HCT116 (cell line): ENCODE measurements at regions not wholly inside any gene's neighbourhood (a gene's known extent, or its start where the extent isn't known, plus 50 kb on each side); places are given as distances from the start of the nearest gene placed in this dataset.

ENCODE experiments used
- ATAC-seq: fragments of 200-7000 bp; cut with Tn5 transposase; 2 replicates; pipeline ENCODE4 v1.9.1; 2020; ENCODE audit warnings: mild to moderate bottlenecking, moderate library complexity
- BruUV-seq: library from RNA; stranded (reverse); fragments of 400-500 nt; replicated peaks from 2 replicates; lab custom pipeline; 2021; lab: Mats Ljungman, UMichigan
- CTCF ChIA-PET: fragments of 300-600 bp; sonication (Branson Sonifier 250); formaldehyde crosslinking; loops from one replicate; lab custom pipeline; 2021; ENCODE audit warnings: antibody characterized with exemption; lab: Charles Lee
- POLR2A ChIA-PET: fragments of 300-600, 350-600 bp; sonication (Branson Sonifier 250); formaldehyde crosslinking; loops from one replicate; lab custom pipeline; 2021; ENCODE audit warnings: antibody characterized with exemption; lab: Charles Lee
- RAD21 ChIA-PET, 2 experiments: fragments of 300-600 bp; sonication (Branson Sonifier 250); formaldehyde crosslinking; loops; one replicate each; lab custom pipeline; 2023; ENCODE audit warnings: low total read pairs in 2 of 2; ENCODE audit not compliant: uncharacterized antibody in 2 of 2, unreplicated experiment in 2 of 2, low non-redundant PET in 1 of 2; lab: Charles Lee
- DNase-seq: peaks from one replicate; pipeline ENCODE4 v3.0.0-alpha.2; 2010; ENCODE audit warnings: low read depth, low spot score
- H2AFZ ChIP-seq: fragments of 200-600 bp; shearing (Covaris generic), sonication (generic); 2 replicates; pipeline ENCODE4 v1.6.1; 2017; ENCODE audit warnings: low read depth, mixed run types, mixed read lengths, antibody characterized with exemption, low read length; ENCODE audit not compliant: poor library complexity, severe bottlenecking
- H3K27ac ChIP-seq: 2 replicates; pipeline ENCODE4 v1.5.1; 2012; ENCODE audit warnings: low read depth, low read length
- H3K27me3 ChIP-seq: fragments of 200-600 bp; sonication (generic); 2 replicates; pipeline ENCODE4 v1.6.1; 2016; ENCODE audit warnings: mixed run types, low read length, mixed read lengths; ENCODE audit not compliant: insufficient read depth
- H3K36me3 ChIP-seq, 2 experiments: fragments of 200-500 bp in 1 of 2; fragments of 200-600 bp in 1 of 2; sonication (Bioruptor generic) in 1 of 2; sonication (generic) in 1 of 2; 2 replicates each; pipeline versions ENCODE4 v1.5.1 to v1.6.1; 2014 to 2016; ENCODE audit warnings: low read length in 2 of 2, inconsistent platforms in 1 of 2, mixed read lengths in 1 of 2, mixed run types in 1 of 2; ENCODE audit not compliant: insufficient read depth in 2 of 2, control insufficient read depth in 1 of 2
- H3K4me1 ChIP-seq, 2 experiments: fragments of 200-600 bp in 1 of 2; sonication (generic) in 1 of 2; 2 replicates each; pipeline versions ENCODE4 v1.5.1 to v1.6.1; 2012 to 2017; ENCODE audit warnings: low read length in 2 of 2, inconsistent platforms in 1 of 2, mild to moderate bottlenecking in 1 of 2, mixed read lengths in 1 of 2, mixed run types in 1 of 2, moderate library complexity in 1 of 2; ENCODE audit not compliant: insufficient read depth in 2 of 2, control insufficient read depth in 1 of 2
- H3K4me2 ChIP-seq: fragments of 200-600 bp; sonication (generic); 2 replicates; pipeline ENCODE4 v1.6.1; 2017; ENCODE audit warnings: mixed run types, low read length, mixed read lengths
- H3K4me3 ChIP-seq, 2 experiments: fragments of 200-600 bp in 1 of 2; sonication (generic) in 1 of 2; replicated peaks in 1 of 2; 2 replicates each; pipeline ENCODE4 v1.5.1; 2011 to 2016; ENCODE audit warnings: low read length in 2 of 2, control low read depth in 1 of 2, low read depth in 1 of 2, mild to moderate bottlenecking in 1 of 2, mixed read lengths in 1 of 2, mixed run types in 1 of 2
- H3K79me2 ChIP-seq: fragments of 200-600 bp; sonication (generic); 2 replicates; pipeline ENCODE4 v1.6.1; 2017; ENCODE audit warnings: mild to moderate bottlenecking, mixed run types, low read length, moderate library complexity, mixed read lengths; ENCODE audit not compliant: insufficient read depth
- H3K9ac ChIP-seq: fragments of 200-600 bp; sonication (generic); 2 replicates; pipeline ENCODE4 v1.6.1; 2016; ENCODE audit warnings: low read length, mixed read lengths
- H3K9me2 ChIP-seq: fragments of 200-600 bp; sonication (generic), shearing (Covaris generic); 2 replicates; pipeline ENCODE4 v1.6.1; 2017; ENCODE audit warnings: mixed run types, mild to moderate bottlenecking, moderate library complexity; ENCODE audit not compliant: insufficient read depth
- H3K9me3 ChIP-seq, 2 experiments: fragments of 200-500 bp in 1 of 2; fragments of 200-600 bp in 1 of 2; sonication (Bioruptor generic) in 1 of 2; sonication (generic) in 1 of 2; 2 replicates each; pipeline ENCODE4 v1.6.1; 2014 to 2017; ENCODE audit warnings: low read length in 2 of 2, mixed read lengths in 2 of 2, inconsistent platforms in 1 of 2, low read depth in 1 of 2, mild to moderate bottlenecking in 1 of 2, mixed run types in 1 of 2, moderate library complexity in 1 of 2; ENCODE audit not compliant: control insufficient read depth in 1 of 2, insufficient read depth in 1 of 2
- H4K20me1 ChIP-seq: fragments of 200-600 bp; sonication (generic), shearing (Covaris generic); 2 replicates; pipeline ENCODE4 v1.6.1; 2017; ENCODE audit warnings: mixed run types, mild to moderate bottlenecking, moderate library complexity; ENCODE audit not compliant: insufficient read depth
- CBX3 ChIP-seq: IDR thresholded peaks from 2 replicates; pipeline ENCODE4 v1.6.1; 2012; ENCODE audit warnings: low read depth
- CEBPB ChIP-seq: IDR thresholded peaks from 2 replicates; pipeline ENCODE4 v1.6.1; 2012; ENCODE audit warnings: low read depth
- EGR1 ChIP-seq: IDR thresholded peaks from 2 replicates; pipeline ENCODE4 v1.6.1; 2012; ENCODE audit warnings: low read depth
- EZH2 ChIP-seq: fragments of 200-600 bp; sonication (generic); IDR thresholded peaks from 2 replicates; pipeline ENCODE4 v1.6.1; 2017; ENCODE audit warnings: antibody characterized with exemption, mixed run types
- FOSL1 ChIP-seq: IDR thresholded peaks from 2 replicates; pipeline ENCODE4 v1.6.1; 2012; ENCODE audit warnings: low read depth
- JUND ChIP-seq: IDR thresholded peaks from 2 replicates; pipeline ENCODE4 v1.6.1; 2012
- MAX ChIP-seq: IDR thresholded peaks from 2 replicates; pipeline ENCODE4 v1.6.1; 2012
- POLR2A ChIP-seq: IDR thresholded peaks from 2 replicates; pipeline ENCODE4 v1.7.0; 2011; ENCODE audit warnings: borderline replicate concordance; ENCODE audit not compliant: insufficient read depth, insufficient read length; ENCODE audit errors: extremely low read depth
- POLR2AphosphoS5 ChIP-seq: IDR thresholded peaks from 2 replicates; pipeline ENCODE4 v1.6.1; 2011; ENCODE audit warnings: mild to moderate bottlenecking, low read depth, low read length, moderate library complexity
- RAD21 ChIP-seq: IDR thresholded peaks from 2 replicates; pipeline ENCODE4 v1.6.1; 2012; ENCODE audit warnings: low read depth, mild to moderate bottlenecking
- REST ChIP-seq: IDR thresholded peaks from 2 replicates; pipeline ENCODE4 v1.6.1; 2012; ENCODE audit warnings: low read depth
- SIN3A ChIP-seq: IDR thresholded peaks from 2 replicates; pipeline ENCODE4 v1.6.1; 2012; ENCODE audit warnings: low read depth
- SP1 ChIP-seq: IDR thresholded peaks from 2 replicates; pipeline ENCODE4 v1.6.1; 2012; ENCODE audit warnings: low read depth
- SRF ChIP-seq: IDR thresholded peaks from 2 replicates; pipeline ENCODE4 v1.6.1; 2012; ENCODE audit warnings: low read depth
- ZBTB33 ChIP-seq: IDR thresholded peaks from 2 replicates; pipeline ENCODE4 v1.6.1; 2011; ENCODE audit warnings: mild to moderate bottlenecking, low read length, moderate library complexity; ENCODE audit not compliant: insufficient replicate concordance; ENCODE audit errors: extremely low read depth
- ZNF274 ChIP-seq: fragments of 200-500 bp; sonication (Bioruptor generic); IDR thresholded peaks from 2 replicates; pipeline ENCODE4 v1.6.1; 2014; ENCODE audit warnings: mild to moderate bottlenecking, low read depth, low read length, inconsistent platforms
- intact Hi-C: fragments of 100-400 bp; cut with micrococcal nuclease; formaldehyde crosslinking; loops from 2 replicates; pipeline ENCODE4 v1.10.0; 2022

- H3K4me3 ChIP-seq = no peak overlapping the region
- H3K4me1 ChIP-seq = no peaks in the 10 kb centered on the region
- H4K20me1 ChIP-seq = no peaks in the 10 kb centered on the region
- no peak overlapping the region for H3K9ac ChIP-seq
- no peak overlapping the region for H3K27ac ChIP-seq
- no peak for ATAC-seq
- no peak overlapping the region for H3K4me2 ChIP-seq
- ChIA-PET CTCF (no interaction called here), RAD21 (no interaction called here), POLR2A (no interaction called here)
- H2AFZ ChIP-seq = no peak overlapping the region
- H3K9me3 ChIP-seq = no peaks in the 10 kb centered on the region; a peak in 1 of 4 replicates
- BruUV-seq = no TSS peak
- TF ChIP-seq JUND (no peak), POLR2A (no peak), CEBPB (no peak), SRF (no peak), EGR1 (no peak), ZBTB33 (no peak), ZNF274 (no peak), EZH2 (no peak), RAD21 (no peak)
- H3K79me2 ChIP-seq = no peaks in the 10 kb centered on the region
- DNase-seq = no peak
- H3K36me3 ChIP-seq = no peaks in the 10 kb centered on the region
- intact Hi-C loops = no loop called here
- no peaks in the 10 kb centered on the region for H3K9me2 ChIP-seq
- H3K27me3 ChIP-seq = no peaks in the 10 kb centered on the region
Observed at GRCh38 chr11:115698243-115698642, 194.0 kb upstream of the CADM1 start.

- H3K9me3 ChIP-seq = peaks cover 0 to 3% of the 10 kb centered on the region in 2 experiments; a peak in 1 of 4 replicates
- H3K9me2 ChIP-seq = no peaks in the 10 kb centered on the region
- no peak overlapping the region for H2AFZ ChIP-seq
- H3K27ac ChIP-seq = no peak overlapping the region
- H4K20me1 ChIP-seq = no peaks in the 10 kb centered on the region
- ChIA-PET RAD21 (no interaction called here), CTCF (no interaction called here), POLR2A (no interaction called here)
- DNase-seq (no peak), ATAC-seq (no peak)
- no peak overlapping the region for H3K4me2 ChIP-seq
- no peaks in the 10 kb centered on the region for H3K27me3 ChIP-seq
- H3K4me3 ChIP-seq = no peak overlapping the region
- H3K9ac ChIP-seq = no peak overlapping the region
- no peaks in the 10 kb centered on the region for H3K79me2 ChIP-seq
- no TSS peak for BruUV-seq
- H3K4me1 ChIP-seq = no peaks in the 10 kb centered on the region
- H3K36me3 ChIP-seq = no peaks in the 10 kb centered on the region
- intact Hi-C loops = no loop called here
- TF ChIP-seq CBX3 (no peak), POLR2AphosphoS5 (no peak), CEBPB (no peak), EGR1 (no peak), SP1 (no peak), FOSL1 (no peak), MAX (no peak), SIN3A (no peak), REST (no peak)
Observed at GRCh38 chr11:115696563-115696962, 192.3 kb upstream of the CADM1 start.
